GM10266 (cell line): ENCODE measurements at regions not wholly inside any gene's neighbourhood (a gene's known extent, or its start where the extent isn't known, plus 50 kb on each side); places are given as distances from the start of the nearest gene placed in this dataset.

ENCODE experiments used
- DNase-seq: peaks from one replicate; pipeline ENCODE4 v3.0.0; 2012; ENCODE audit errors: extremely low spot score
- TF ChIP-seq, protein P1 (sequence below): IDR thresholded peaks from 2 replicates; pipeline ENCODE4 v1.5.1; 2012; ENCODE audit warnings: mild to moderate bottlenecking, low read depth; ENCODE audit not compliant: control insufficient read depth, insufficient read depth; ENCODE audit errors: missing control alignments

DNA sequence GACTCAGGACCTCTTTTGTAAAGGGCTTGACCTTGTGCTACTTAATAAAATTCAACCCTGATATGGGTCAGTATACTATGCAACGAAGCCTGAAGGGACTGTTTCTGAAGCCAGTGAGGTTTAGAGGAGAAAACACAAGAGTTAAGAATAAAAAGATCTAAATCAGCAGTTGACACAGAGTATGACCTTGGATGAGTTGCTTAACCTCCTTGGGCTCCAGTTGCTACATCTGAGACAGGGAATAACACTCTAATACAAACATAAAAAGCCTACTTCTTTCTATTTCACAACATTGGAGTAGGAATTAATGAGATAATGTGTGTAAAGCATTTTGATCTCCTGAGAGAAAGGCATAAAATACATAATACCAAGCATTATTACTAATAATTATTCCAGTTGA is 882.4 kb upstream of the ADGRL2 start:
- TF ChIP-seq, protein P1, sequence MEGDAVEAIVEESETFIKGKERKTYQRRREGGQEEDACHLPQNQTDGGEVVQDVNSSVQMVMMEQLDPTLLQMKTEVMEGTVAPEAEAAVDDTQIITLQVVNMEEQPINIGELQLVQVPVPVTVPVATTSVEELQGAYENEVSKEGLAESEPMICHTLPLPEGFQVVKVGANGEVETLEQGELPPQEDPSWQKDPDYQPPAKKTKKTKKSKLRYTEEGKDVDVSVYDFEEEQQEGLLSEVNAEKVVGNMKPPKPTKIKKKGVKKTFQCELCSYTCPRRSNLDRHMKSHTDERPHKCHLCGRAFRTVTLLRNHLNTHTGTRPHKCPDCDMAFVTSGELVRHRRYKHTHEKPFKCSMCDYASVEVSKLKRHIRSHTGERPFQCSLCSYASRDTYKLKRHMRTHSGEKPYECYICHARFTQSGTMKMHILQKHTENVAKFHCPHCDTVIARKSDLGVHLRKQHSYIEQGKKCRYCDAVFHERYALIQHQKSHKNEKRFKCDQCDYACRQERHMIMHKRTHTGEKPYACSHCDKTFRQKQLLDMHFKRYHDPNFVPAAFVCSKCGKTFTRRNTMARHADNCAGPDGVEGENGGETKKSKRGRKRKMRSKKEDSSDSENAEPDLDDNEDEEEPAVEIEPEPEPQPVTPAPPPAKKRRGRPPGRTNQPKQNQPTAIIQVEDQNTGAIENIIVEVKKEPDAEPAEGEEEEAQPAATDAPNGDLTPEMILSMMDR: no peak

DNA sequence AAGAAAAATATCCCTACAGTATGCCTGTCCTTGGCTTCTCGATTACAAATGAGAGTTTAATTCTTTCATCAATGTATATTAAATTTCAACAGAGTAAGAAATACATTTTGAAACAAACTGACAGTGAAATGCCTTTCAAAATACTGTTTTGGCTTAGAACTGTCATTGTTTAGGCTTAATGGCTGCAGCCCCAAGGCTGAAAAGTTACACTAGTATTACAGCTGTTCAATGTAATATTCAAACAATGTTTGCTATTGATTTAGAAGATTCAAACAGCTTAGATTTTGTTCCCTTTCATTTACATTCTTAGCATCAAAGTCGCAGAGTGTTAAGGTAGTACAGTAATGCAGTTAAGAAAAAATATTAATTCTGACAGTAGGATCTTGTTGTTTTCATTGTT is 882.9 kb upstream of the ADGRL2 start:
- no peak for DNase-seq
- TF ChIP-seq, protein P1: no peak

More for the DNA sequence above, 882.4 kb upstream of the ADGRL2 start:
- DNase-seq: no peak

GRCh38 chr1:80917225-80917624 is 883.5 kb upstream of the ADGRL2 start:
- no peak for DNase-seq

GRCh38 chr1:80915491-80915890 is 885.2 kb upstream of the ADGRL2 start:
- TF ChIP-seq, protein P1: no peak
- no peak for DNase-seq

More at GRCh38 chr1:80917225-80917624, 883.5 kb upstream of the ADGRL2 start:
- TF ChIP-seq, protein P1: no peak

- TF ChIP-seq, protein P1: no peak
- DNase-seq: no peak
Measured at GRCh38 chr1:80910426-80910825, 890.3 kb upstream of the ADGRL2 start.

GRCh38 chr1:80909172-80909784 is 891.5 kb upstream of the ADGRL2 start:
- DNase-seq: no peak
- TF ChIP-seq, protein P1: no peak

DNA sequence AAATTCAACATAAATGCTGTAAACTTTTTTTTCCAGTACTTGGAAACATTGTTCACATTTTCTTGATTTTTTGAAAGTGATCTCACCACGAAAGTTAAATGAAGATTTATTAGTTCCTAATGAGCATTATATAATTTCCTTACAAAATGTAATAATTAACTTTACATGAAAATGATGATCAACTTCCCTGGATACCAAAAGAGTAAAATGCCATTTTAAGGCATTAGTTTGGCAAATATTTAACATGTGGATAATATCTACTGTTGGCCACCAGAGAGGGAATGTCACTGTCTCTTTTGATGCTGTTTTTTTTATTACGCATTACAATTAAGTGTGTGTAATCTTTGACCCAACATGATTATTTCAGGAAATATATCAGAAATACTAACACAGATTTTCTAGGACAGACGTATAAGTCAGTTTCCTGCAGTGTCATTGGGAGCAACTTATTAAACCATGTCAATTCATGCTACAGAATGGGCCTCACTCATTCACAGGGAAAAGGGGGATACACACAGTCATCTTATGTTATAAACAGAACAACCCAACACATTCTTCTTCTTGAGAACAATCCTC is 903.9 kb upstream of the ADGRL2 start:
- TF ChIP-seq, protein P1: no peak
- no peak for DNase-seq
